ENCODE measurements at regions not wholly inside any gene's neighbourhood (a gene's known extent, or its start where the extent isn't known, plus 50 kb on each side); places are given as distances from the start of the nearest gene placed in this dataset.
A peak's percentile ranks its signal among the peaks of the same experiment; 100 is the strongest.

DNA sequence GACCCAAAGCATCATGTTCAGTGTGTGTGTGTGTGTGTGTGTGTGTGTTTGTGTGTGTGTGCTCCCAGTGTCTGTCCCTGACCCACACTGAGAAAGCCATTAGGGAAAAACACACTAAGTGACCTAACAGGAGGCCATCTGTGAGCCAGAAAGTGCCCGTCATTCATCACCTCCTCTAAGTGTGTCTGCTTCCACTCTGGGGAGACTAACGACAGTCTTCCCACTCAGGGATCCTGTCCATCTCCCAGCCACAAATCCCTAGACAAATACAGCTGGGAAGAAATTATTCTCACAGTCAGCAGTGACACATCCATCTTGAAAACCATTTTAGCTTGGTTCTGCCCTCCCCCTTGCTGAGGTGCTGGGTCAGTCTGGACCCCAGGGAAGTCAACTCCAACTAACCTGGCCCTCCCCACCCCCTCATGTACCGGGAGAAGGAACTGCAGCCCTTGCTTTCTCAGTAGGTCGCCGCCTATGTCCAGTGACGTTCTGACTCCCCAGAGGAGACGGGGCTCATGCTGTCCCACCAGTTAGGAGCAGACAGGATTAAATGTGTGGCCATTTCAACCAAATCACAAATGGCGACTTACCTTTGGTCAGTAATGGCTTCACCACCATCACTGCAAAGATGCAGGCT, 296.5 kb upstream of the ZNF32 start:
- Histone ChIP-seq H3K9me3 (no peaks in the 10 kb centered on the region), H3K27me3 (no peaks in the 10 kb centered on the region), H3K36me3 (no peaks in the 10 kb centered on the region), H3K4me1 (peaks cover 0 to 25% (median 0%) of the 10 kb centered on the region in 4 donors), H3K27ac (no peak overlapping the region), H3K4me3 (no peak overlapping the region)
- DNase-seq (ENCODE audit: low spot score in 2 of 2), result peak in 1 of 2 donors; percentile 1
- WGBS, 2 donors, result 83 to 84% methylated on average over 8 of the region's 8 CpGs
- TF ChIP-seq, protein P1, sequence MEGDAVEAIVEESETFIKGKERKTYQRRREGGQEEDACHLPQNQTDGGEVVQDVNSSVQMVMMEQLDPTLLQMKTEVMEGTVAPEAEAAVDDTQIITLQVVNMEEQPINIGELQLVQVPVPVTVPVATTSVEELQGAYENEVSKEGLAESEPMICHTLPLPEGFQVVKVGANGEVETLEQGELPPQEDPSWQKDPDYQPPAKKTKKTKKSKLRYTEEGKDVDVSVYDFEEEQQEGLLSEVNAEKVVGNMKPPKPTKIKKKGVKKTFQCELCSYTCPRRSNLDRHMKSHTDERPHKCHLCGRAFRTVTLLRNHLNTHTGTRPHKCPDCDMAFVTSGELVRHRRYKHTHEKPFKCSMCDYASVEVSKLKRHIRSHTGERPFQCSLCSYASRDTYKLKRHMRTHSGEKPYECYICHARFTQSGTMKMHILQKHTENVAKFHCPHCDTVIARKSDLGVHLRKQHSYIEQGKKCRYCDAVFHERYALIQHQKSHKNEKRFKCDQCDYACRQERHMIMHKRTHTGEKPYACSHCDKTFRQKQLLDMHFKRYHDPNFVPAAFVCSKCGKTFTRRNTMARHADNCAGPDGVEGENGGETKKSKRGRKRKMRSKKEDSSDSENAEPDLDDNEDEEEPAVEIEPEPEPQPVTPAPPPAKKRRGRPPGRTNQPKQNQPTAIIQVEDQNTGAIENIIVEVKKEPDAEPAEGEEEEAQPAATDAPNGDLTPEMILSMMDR (IDR thresholded peaks at IDR 0.05), result no peak
- no peak for TF ChIP-seq POLR2A (IDR thresholded peaks at IDR 0.05)
- TF ChIP-seq EP300 (IDR thresholded peaks at IDR 0.05), result no peak

DNA sequence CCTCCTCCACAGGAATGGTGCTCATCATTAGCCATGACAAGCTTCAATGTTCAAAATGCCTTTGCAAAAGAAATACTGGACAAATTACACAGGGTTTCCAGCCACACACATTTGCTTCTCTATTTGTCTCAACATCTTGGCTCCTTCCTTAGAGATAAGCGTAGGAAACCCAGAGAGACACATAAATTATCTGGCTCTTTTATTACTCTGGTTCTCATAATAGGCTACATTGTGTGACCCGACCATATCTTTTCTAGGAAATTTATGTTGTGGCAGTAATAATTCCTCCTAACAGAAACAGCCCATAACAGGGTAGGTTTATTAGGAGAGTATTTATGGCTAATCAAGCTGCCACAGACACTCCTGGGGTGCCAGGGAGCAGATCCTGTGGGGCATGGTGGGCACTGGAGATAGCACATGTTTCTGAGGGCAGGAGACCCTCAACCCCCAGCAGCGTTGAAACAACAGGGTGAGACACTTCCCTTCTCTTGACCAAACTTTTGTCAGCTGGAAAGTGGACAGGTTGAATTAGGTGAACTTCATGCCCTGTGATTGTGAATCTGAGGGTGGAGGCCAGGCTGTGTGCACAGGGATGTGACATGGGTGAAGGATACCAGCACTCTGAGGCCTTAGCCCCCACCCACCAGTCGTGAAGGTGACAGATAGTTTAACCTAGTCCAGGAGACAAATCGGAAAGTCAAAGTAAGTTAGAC, 295.9 kb upstream of the ZNF32 start:
- TF ChIP-seq POLR2A (IDR thresholded peaks at IDR 0.05) (no peak), EP300 (IDR thresholded peaks at IDR 0.05) (no peak)
- TF ChIP-seq, protein P1 (IDR thresholded peaks at IDR 0.05), result no peak
- DNase-seq (ENCODE audit: low spot score in 2 of 2), result peak in 1 of 2 donors; percentile 1
- 53% methylated on average over 5 of the region's 5 CpGs for WGBS, 2 donors

GRCh38 chr10:43943818-43944360, 295.2 kb upstream of the ZNF32 start:
- H3K36me3 ChIP-seq, result no peaks in the 10 kb centered on the region
- H3K4me1 ChIP-seq, result peaks cover 0 to 28% (median 0%) of the 10 kb centered on the region in 4 donors
- H3K27ac ChIP-seq, result no peak overlapping the region
- WGBS, 2 donors, result 80 to 89% methylated on average over 9 of the region's 9 CpGs
- DNase-seq (ENCODE audit: low spot score in 2 of 2), result peak in 1 of 2 donors; percentile 1
- no peaks in the 10 kb centered on the region for H3K9me3 ChIP-seq
- H3K4me3 ChIP-seq, result no peak overlapping the region
- TF ChIP-seq POLR2A (IDR thresholded peaks at IDR 0.05), result no peak
- TF ChIP-seq EP300 (IDR thresholded peaks at IDR 0.05), result no peak
- TF ChIP-seq, protein P1 (IDR thresholded peaks at IDR 0.05), result no peak
- H3K27me3 ChIP-seq, result no peaks in the 10 kb centered on the region

More for the DNA sequence above, 295.9 kb upstream of the ZNF32 start:
- H3K27ac ChIP-seq, result no peak overlapping the region
- H3K4me3 ChIP-seq, result no peak overlapping the region
- H3K9me3 ChIP-seq, result no peaks in the 10 kb centered on the region
- no peaks in the 10 kb centered on the region for H3K27me3 ChIP-seq
- H3K36me3 ChIP-seq, result no peaks in the 10 kb centered on the region
- peaks cover 0 to 28% (median 0%) of the 10 kb centered on the region in 4 donors for H3K4me1 ChIP-seq

GRCh38 chr10:43943119-43943817, 294.6 kb upstream of the ZNF32 start:
- TF ChIP-seq EP300 (IDR thresholded peaks at IDR 0.05), result no peak
- no peak for TF ChIP-seq POLR2A (IDR thresholded peaks at IDR 0.05)
- TF ChIP-seq, protein P1 (IDR thresholded peaks at IDR 0.05), result no peak
- H3K4me1 ChIP-seq, result peaks cover 0 to 28% (median 0%) of the 10 kb centered on the region in 4 donors
- no peaks in the 10 kb centered on the region for H3K27me3 ChIP-seq
- H3K36me3 ChIP-seq, result no peaks in the 10 kb centered on the region
- H3K9me3 ChIP-seq, result no peaks in the 10 kb centered on the region
- 77 to 79% methylated on average over 15 of the region's 15 CpGs for WGBS, 2 donors
- no peak for DNase-seq (ENCODE audit: low spot score in 2 of 2)
- H3K27ac ChIP-seq, result no peak overlapping the region
- H3K4me3 ChIP-seq, result no peak overlapping the region

Data from tibial nerve (tissue), 4 donors.